ENCODE measurements at regions not wholly inside any gene's neighbourhood (a gene's known extent, or its start where the extent isn't known, plus 50 kb on each side); places are given as distances from the start of the nearest gene placed in this dataset.

DNA sequence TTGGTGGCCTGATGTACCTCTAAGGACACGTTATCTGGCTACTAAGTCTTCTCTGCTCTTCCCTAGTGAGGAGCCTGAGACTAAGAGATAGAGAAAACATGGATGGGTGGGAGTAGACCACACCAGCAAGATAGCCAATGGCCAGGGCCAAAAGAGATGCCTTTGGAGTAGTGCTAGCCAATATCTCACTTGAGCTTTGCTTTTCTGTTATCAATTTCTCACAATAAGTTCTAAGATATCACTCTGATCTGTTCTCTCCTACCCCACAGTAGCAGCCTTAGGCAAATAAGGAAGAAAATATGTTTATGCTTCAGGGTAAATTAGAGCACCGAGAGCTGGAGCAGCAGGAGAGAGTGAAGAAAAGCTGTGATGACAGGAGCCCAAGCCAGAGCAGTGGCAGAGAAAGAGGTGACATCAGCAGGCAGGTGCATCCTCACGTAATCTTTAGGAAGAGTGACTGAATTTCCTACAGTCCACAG lies 343.9 kb upstream of the NOCT start:
- TF ChIP-seq, protein P1, sequence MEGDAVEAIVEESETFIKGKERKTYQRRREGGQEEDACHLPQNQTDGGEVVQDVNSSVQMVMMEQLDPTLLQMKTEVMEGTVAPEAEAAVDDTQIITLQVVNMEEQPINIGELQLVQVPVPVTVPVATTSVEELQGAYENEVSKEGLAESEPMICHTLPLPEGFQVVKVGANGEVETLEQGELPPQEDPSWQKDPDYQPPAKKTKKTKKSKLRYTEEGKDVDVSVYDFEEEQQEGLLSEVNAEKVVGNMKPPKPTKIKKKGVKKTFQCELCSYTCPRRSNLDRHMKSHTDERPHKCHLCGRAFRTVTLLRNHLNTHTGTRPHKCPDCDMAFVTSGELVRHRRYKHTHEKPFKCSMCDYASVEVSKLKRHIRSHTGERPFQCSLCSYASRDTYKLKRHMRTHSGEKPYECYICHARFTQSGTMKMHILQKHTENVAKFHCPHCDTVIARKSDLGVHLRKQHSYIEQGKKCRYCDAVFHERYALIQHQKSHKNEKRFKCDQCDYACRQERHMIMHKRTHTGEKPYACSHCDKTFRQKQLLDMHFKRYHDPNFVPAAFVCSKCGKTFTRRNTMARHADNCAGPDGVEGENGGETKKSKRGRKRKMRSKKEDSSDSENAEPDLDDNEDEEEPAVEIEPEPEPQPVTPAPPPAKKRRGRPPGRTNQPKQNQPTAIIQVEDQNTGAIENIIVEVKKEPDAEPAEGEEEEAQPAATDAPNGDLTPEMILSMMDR (IDR thresholded peaks at IDR 0.05): no peak
- no peak for TF ChIP-seq POLR2A (IDR thresholded peaks at IDR 0.05)
- TF ChIP-seq EP300 (IDR thresholded peaks at IDR 0.05): no peak
